PC-9 (cell line): ENCODE measurements at regions not wholly inside any gene's neighbourhood (a gene's known extent, or its start where the extent isn't known, plus 50 kb on each side); places are given as distances from the start of the nearest gene placed in this dataset.

Source experiments
- EZH2 ChIP-seq: fragments of 200-600 bp; sonication (generic); IDR thresholded peaks from 2 replicates; pipeline ENCODE4 v1.8.0; 2017; ENCODE audit warnings: antibody characterized with exemption, low read depth
- TF ChIP-seq, protein P1 (sequence below): fragments of 200-600 bp; sonication (generic); conservative IDR thresholded peaks from 2 replicates; pipeline ENCODE4 v1.6.1; 2017; ENCODE audit warnings: mixed run types, antibody characterized with exemption, mild to moderate bottlenecking, moderate library complexity

GRCh38 chr13:63517371-63517770, 2101.7 kb upstream of the PCDH20 start:
- TF ChIP-seq, protein P1, sequence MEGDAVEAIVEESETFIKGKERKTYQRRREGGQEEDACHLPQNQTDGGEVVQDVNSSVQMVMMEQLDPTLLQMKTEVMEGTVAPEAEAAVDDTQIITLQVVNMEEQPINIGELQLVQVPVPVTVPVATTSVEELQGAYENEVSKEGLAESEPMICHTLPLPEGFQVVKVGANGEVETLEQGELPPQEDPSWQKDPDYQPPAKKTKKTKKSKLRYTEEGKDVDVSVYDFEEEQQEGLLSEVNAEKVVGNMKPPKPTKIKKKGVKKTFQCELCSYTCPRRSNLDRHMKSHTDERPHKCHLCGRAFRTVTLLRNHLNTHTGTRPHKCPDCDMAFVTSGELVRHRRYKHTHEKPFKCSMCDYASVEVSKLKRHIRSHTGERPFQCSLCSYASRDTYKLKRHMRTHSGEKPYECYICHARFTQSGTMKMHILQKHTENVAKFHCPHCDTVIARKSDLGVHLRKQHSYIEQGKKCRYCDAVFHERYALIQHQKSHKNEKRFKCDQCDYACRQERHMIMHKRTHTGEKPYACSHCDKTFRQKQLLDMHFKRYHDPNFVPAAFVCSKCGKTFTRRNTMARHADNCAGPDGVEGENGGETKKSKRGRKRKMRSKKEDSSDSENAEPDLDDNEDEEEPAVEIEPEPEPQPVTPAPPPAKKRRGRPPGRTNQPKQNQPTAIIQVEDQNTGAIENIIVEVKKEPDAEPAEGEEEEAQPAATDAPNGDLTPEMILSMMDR: no peak
- no peak for TF ChIP-seq EZH2
